ENCODE measurements at regions not wholly inside any gene's neighbourhood (a gene's known extent, or its start where the extent isn't known, plus 50 kb on each side); places are given as distances from the start of the nearest gene placed in this dataset.

DNA sequence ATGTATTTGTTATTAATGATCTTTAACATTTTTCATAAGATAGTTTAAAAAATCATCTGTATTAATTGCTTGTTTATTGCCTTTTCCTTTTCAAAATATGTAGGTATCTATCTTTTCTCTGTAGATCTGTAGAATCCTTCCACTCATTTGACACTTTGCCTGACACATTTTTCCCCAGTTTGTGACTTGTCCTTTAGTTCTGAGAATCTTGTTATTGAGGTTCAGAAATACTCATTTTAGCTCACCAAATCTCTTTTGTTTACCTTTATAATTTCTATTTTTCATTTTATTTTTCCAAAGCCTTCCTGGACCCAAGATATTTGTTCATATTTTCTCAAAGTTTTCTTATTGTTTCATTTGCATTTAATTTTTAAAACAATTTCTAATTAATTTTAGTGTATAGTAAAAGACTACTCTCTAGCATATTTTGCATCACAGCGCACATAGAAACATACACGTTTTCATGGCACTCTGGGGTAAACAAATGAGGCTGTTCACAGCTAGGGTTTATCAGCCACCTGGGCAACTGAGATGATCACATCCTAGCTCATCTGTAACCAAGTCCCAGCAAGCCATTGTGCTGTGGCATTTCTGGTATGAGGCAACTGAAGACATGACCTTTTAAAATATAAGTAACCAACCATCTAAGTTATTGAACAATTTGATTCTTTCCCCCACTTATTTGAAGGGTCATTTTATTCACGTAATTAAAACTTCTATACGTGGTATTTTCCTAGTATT, 275.7 kb downstream of the ADGB start:
- no peak for TF ChIP-seq CTCF (IDR thresholded peaks at IDR 0.05; ENCODE audit: insufficient read depth, low read length, missing control alignments)
- POLR2A ChIA-PET = no interaction called here
- no peak for DNase-seq (ENCODE audit: low read depth, low spot score)
- CTCF ChIA-PET = interaction anchor here (1.3 kb wide), 1 partner anchor 18 kb away, joined by 3 read pairs; no protein-coding TSS in a partner anchor
- H3K4me3 ChIP-seq (ENCODE audit: low read depth, low read length) = no peak overlapping the region

DNA sequence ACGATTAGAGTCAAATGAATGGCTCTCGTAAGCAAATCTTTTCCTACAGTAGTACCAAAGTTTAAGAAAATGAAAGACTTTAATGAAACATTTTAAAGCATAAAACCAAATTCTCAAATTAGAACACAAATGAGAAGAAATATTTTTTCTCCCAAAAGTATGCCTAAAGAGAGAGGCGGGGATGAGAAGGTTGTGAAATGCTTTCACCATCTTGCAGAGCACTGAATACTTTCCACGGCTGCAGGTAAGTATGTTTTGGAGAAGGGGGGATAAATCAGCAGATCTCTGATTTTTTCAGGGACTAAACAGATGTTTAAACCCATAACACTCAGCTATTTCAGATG, 277.1 kb downstream of the ADGB start:
- no peak for TF ChIP-seq CTCF (IDR thresholded peaks at IDR 0.05; ENCODE audit: insufficient read depth, low read length, missing control alignments)
- CTCF ChIA-PET = interaction anchor here (1.3 kb wide), 2 partner anchors 14 to 19 kb away, joined by 3 read pairs; no protein-coding TSS in a partner anchor

DNA sequence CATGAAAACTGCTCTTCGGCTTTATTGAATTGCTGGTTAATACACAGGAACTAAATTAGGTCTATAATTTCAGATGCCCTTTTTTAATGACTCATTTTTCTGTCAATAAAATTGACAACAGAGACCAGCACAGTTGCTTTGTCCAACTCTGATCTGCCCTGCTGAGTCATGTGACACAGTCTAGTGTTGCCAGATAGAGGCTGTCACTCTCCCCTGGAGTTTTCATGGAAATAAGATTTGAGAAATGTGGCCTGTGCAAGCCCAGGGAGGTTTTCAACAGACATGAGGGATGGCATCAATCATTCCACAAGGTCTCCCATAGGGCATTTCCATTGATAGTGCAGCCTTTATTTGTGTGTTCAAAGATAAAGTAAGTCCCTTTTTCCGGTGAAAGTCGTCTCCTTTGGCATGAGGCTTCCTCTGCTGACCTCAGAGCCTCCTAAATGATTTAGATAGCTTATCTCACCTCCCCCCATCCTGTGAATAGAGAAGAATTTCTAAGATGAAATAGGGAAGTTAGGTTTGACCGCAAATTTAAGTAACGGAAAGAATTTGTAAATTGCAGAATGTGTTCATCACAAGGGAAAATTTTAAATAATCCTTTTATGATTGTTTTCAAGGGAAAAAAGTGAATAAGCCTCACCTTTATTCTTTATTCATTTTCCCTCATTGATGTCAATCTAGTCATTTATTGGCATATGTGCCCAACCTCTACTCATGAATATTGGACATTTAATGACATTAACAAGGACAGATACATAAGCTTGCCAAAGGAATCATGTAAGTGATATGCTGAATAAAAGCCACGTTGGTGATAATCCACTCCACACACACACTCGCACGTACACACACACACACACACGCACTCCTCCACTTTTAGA, 277.7 kb downstream of the ADGB start:
- H3K4me3 ChIP-seq (ENCODE audit: low read depth, low read length) = no peak overlapping the region
- no peak for TF ChIP-seq CTCF (IDR thresholded peaks at IDR 0.05; ENCODE audit: insufficient read depth, low read length, missing control alignments)
- ChIA-PET POLR2A (no interaction called here), CTCF (interaction anchor here (1.3 kb wide), 2 partner anchors 15 to 20 kb away, joined by 3 read pairs; no protein-coding TSS in a partner anchor)
- no peak for DNase-seq (ENCODE audit: low read depth, low spot score)

More for the DNA sequence above, 277.1 kb downstream of the ADGB start:
- H3K4me3 ChIP-seq (ENCODE audit: low read depth, low read length) = no peak overlapping the region
- no peak for DNase-seq (ENCODE audit: low read depth, low spot score)
- POLR2A ChIA-PET = no interaction called here

DNA sequence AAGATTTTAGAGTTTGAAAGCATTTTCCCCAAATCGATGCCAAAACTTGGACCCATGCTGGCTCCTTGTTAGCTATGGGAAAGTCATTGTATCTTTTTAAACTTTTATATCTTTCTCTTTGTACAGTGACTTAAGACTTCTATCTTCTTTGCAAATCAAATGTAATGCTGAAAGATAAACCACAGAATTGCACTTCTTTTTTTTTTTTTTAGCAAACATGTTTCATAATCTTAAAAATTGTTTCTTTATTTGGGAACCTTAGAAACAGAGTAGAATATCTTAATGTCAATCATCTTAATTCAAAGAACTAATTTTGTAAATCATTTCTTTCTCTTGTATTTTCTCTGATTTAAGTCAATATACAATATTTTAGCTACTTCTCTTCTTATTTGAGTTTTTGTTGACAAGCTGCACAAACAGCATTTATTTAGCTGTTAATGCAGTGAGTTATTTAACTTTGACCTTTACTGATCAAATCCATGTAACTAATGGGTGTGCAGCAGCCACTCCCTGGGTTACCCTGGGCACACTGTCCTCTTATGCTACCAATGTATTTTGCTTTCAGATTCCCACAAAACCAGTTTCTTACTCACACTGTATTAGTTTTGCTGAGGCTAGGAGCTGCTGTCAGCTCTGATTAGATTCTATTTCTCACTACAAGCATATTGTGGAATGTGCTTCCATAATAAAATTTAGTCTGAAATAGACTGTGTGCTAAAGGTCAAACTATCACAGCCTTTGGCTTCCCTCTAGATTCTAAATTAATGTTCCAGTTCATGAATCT, 279.6 kb downstream of the ADGB start:
- ChIA-PET CTCF (interaction anchor here (0.9 to 1.2 kb wide), 3 partner anchors 10 to 21 kb away, joined by 3 to 5 read pairs (median 3); no protein-coding TSS in a partner anchor), POLR2A (no interaction called here)
- H3K4me3 ChIP-seq (ENCODE audit: low read depth, low read length) = no peak overlapping the region
- DNase-seq (ENCODE audit: low read depth, low spot score) = no peak
- no peak for TF ChIP-seq CTCF (IDR thresholded peaks at IDR 0.05; ENCODE audit: insufficient read depth, low read length, missing control alignments)

- no peak for TF ChIP-seq CTCF (IDR thresholded peaks at IDR 0.05; ENCODE audit: insufficient read depth, low read length, missing control alignments)
- H3K4me3 ChIP-seq (ENCODE audit: low read depth, low read length) = no peak overlapping the region
- DNase-seq (ENCODE audit: low read depth, low spot score) = no peak
- CTCF ChIA-PET = interaction anchor here (0.9 to 1.2 kb wide), 3 partner anchors 9 to 21 kb away, joined by 3 to 5 read pairs (median 3); no protein-coding TSS in a partner anchor
- POLR2A ChIA-PET = no interaction called here
Observed at GRCh38 chr6:146878952-146879340, 280.2 kb downstream of the ADGB start.

Measured in AG04449 (cell line).